ENCODE measurements at regions not wholly inside any gene's neighbourhood (a gene's known extent, or its start where the extent isn't known, plus 50 kb on each side); places are given as distances from the start of the nearest gene placed in this dataset.
A peak's percentile ranks its signal among the peaks of the same experiment; 100 is the strongest.

- POLR2A ChIA-PET: no interaction called here
- CTCF ChIA-PET: no interaction called here
- no peak for DNase-seq (ENCODE audit: extremely low spot score)
- no peak for TF ChIP-seq NFRKB (IDR thresholded peaks at IDR 0.05)
- TF ChIP-seq HDGF (IDR thresholded peaks at IDR 0.05; ENCODE audit: borderline replicate concordance): no peak
- no peak for TF ChIP-seq FOXK2 (IDR thresholded peaks at IDR 0.05)
- TF ChIP-seq SP1 (IDR thresholded peaks at IDR 0.05): no peak
- no peak for TF ChIP-seq BHLHE40 (IDR thresholded peaks at IDR 0.05; ENCODE audit: borderline replicate concordance)
Observed at GRCh38 chr4:167421201-167421600, 186.9 kb upstream of the SPOCK3 start.

- POLR2A ChIA-PET: no interaction called here
- DNase-seq (ENCODE audit: extremely low spot score): no peak
- CTCF ChIA-PET: no interaction called here
- TF ChIP-seq SUZ12 (IDR thresholded peaks at IDR 0.05) (no peak), L3MBTL2 (conservative IDR thresholded peaks at IDR 0.05) (no peak)
Observed at GRCh38 chr4:167424341-167425256, 190.3 kb upstream of the SPOCK3 start.

- CTCF ChIA-PET: interaction anchor here (0.5 to 0.6 kb wide), 2 partner anchors 16 to 687 kb away, joined by 3 read pairs; no protein-coding TSS in a partner anchor
- peak; percentile 21 for DNase-seq (ENCODE audit: extremely low spot score)
- TF ChIP-seq PKNOX1 (IDR thresholded peaks at IDR 0.05) (peak; percentile 69; the same call in 1 of the 2 replicates), L3MBTL2 (conservative IDR thresholded peaks at IDR 0.05) (no peak)
- POLR2A ChIA-PET: no interaction called here
Observed at GRCh38 chr4:167428156-167428555, 193.9 kb upstream of the SPOCK3 start.

- ChIA-PET POLR2A (no interaction called here), CTCF (no interaction called here)
- DNase-seq (ENCODE audit: extremely low spot score): no peak
- no peak for TF ChIP-seq NFRKB (IDR thresholded peaks at IDR 0.05)
- TF ChIP-seq FOXA1 (IDR thresholded peaks at IDR 0.05): no peak
- TF ChIP-seq FOXK2 (IDR thresholded peaks at IDR 0.05): no peak
- TF ChIP-seq HDGF (IDR thresholded peaks at IDR 0.05; ENCODE audit: borderline replicate concordance): no peak
- no peak for TF ChIP-seq ARNT (IDR thresholded peaks at IDR 0.05)
- TF ChIP-seq FOXM1 (IDR thresholded peaks at IDR 0.05; ENCODE audit: borderline replicate concordance): no peak
- TF ChIP-seq ZNF384 (IDR thresholded peaks at IDR 0.05): no peak
- TF ChIP-seq TARDBP (IDR thresholded peaks at IDR 0.05): no peak
- TF ChIP-seq SP1 (IDR thresholded peaks at IDR 0.05): no peak
- TF ChIP-seq L3MBTL2 (conservative IDR thresholded peaks at IDR 0.05): no peak
- no peak for TF ChIP-seq CTBP1 (IDR thresholded peaks at IDR 0.05; ENCODE audit: borderline replicate concordance)
- no peak for TF ChIP-seq BHLHE40 (IDR thresholded peaks at IDR 0.05; ENCODE audit: borderline replicate concordance)
- no peak for TF ChIP-seq ELF4 (IDR thresholded peaks at IDR 0.05)
- no peak for TF ChIP-seq PKNOX1 (IDR thresholded peaks at IDR 0.05)
- no peak for TF ChIP-seq SUZ12 (IDR thresholded peaks at IDR 0.05)
- no peak for TF ChIP-seq LEF1 (IDR thresholded peaks at IDR 0.05; ENCODE audit: borderline replicate concordance)
Observed at GRCh38 chr4:167431371-167431770, 197.1 kb upstream of the SPOCK3 start.

GRCh38 chr4:167435786-167436185, 201.5 kb upstream of the SPOCK3 start:
- no peak for DNase-seq (ENCODE audit: extremely low spot score)
- TF ChIP-seq FOXM1 (IDR thresholded peaks at IDR 0.05; ENCODE audit: borderline replicate concordance) (no peak), ELF4 (IDR thresholded peaks at IDR 0.05) (no peak), LEF1 (IDR thresholded peaks at IDR 0.05; ENCODE audit: borderline replicate concordance) (no peak), FOXK2 (IDR thresholded peaks at IDR 0.05) (no peak), TARDBP (IDR thresholded peaks at IDR 0.05) (no peak), HDGF (IDR thresholded peaks at IDR 0.05; ENCODE audit: borderline replicate concordance) (no peak), SP1 (IDR thresholded peaks at IDR 0.05) (no peak), L3MBTL2 (conservative IDR thresholded peaks at IDR 0.05) (no peak), NFRKB (IDR thresholded peaks at IDR 0.05) (no peak), CTBP1 (IDR thresholded peaks at IDR 0.05; ENCODE audit: borderline replicate concordance) (no peak), ZNF384 (IDR thresholded peaks at IDR 0.05) (no peak), SUZ12 (IDR thresholded peaks at IDR 0.05) (no peak), BHLHE40 (IDR thresholded peaks at IDR 0.05; ENCODE audit: borderline replicate concordance) (no peak), PKNOX1 (IDR thresholded peaks at IDR 0.05) (no peak), FOXA1 (IDR thresholded peaks at IDR 0.05) (no peak), ARNT (IDR thresholded peaks at IDR 0.05) (no peak)
- ChIA-PET POLR2A (no interaction called here), CTCF (no interaction called here)

GRCh38 chr4:167443841-167444240, 209.5 kb upstream of the SPOCK3 start:
- CTCF ChIA-PET: interaction anchor here (0.8 kb wide), 1 partner anchor 16 kb away, joined by 3 read pairs; no protein-coding TSS in a partner anchor
- POLR2A ChIA-PET: no interaction called here
- TF ChIP-seq LEF1 (IDR thresholded peaks at IDR 0.05; ENCODE audit: borderline replicate concordance): no peak
- no peak for TF ChIP-seq L3MBTL2 (conservative IDR thresholded peaks at IDR 0.05)
- DNase-seq (ENCODE audit: extremely low spot score): no peak

- DNase-seq (ENCODE audit: extremely low spot score): no peak
- TF ChIP-seq ELF4 (IDR thresholded peaks at IDR 0.05): no peak
- TF ChIP-seq BHLHE40 (IDR thresholded peaks at IDR 0.05; ENCODE audit: borderline replicate concordance): no peak
- TF ChIP-seq HDGF (IDR thresholded peaks at IDR 0.05; ENCODE audit: borderline replicate concordance): no peak
- no peak for TF ChIP-seq TARDBP (IDR thresholded peaks at IDR 0.05)
- no peak for TF ChIP-seq FOXM1 (IDR thresholded peaks at IDR 0.05; ENCODE audit: borderline replicate concordance)
- peak; percentile 92 for TF ChIP-seq PKNOX1 (IDR thresholded peaks at IDR 0.05)
- ChIA-PET CTCF (no interaction called here), POLR2A (no interaction called here)
Observed at GRCh38 chr4:167452922-167453430, 218.7 kb upstream of the SPOCK3 start.
